ENCODE measurements at regions not wholly inside any gene's neighbourhood (a gene's known extent, or its start where the extent isn't known, plus 50 kb on each side); places are given as distances from the start of the nearest gene placed in this dataset.

DNA sequence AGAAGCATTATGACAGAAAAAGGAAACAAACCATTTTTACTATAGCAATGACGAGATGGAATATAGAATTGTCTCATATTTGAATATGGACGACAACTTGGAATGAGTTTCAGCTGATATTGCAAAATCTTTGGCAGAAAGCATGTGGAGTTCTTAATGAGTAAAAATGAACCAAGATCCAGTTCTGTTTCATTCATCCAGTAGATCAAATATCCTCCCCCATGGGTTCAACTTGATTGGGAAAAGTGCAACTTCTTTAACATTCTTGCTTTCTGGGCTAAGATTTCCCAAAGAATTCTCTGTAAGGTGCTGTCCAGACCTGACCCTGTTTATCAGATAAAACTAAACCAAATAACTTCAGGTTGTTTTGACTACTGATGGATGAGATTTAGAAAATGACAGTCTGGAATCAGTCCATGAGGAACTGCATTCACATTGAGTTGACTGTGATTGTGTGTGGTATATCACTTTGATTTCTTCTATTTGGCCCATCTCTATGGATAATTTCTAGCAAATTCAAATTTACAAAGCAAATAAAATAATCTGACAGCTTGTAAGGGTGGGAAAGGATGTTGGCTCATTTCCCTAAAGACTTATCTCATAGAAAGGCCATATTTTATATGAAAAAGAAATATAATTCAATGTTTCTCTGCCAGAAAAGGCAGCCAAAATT lies 267.4 kb downstream of the ADAMTS20 start:
- no peak overlapping the region for H3K9ac ChIP-seq (ENCODE audit: low read length in 2 of 2)
- no peaks in the 10 kb centered on the region for H3K27me3 ChIP-seq (ENCODE audit: control insufficient read depth in 1 of 2, insufficient read depth in 2 of 2, low read length in 2 of 2)
- H3K27ac ChIP-seq (ENCODE audit: low read length), result no peak overlapping the region
- H3K36me3 ChIP-seq (ENCODE audit: control insufficient read depth in 2 of 2, insufficient read depth in 2 of 2, low read length in 2 of 2), result no peaks in the 10 kb centered on the region
- H3K4me3 ChIP-seq (ENCODE audit: low read length in 2 of 2), result no peak overlapping the region
- no peaks in the 10 kb centered on the region for H3K9me3 ChIP-seq (ENCODE audit: control insufficient read depth in 2 of 2, low read length in 2 of 2)
- H3K4me1 ChIP-seq (ENCODE audit: control insufficient read depth, insufficient read depth, low read length), result peaks cover 2% of the 10 kb centered on the region

DNA sequence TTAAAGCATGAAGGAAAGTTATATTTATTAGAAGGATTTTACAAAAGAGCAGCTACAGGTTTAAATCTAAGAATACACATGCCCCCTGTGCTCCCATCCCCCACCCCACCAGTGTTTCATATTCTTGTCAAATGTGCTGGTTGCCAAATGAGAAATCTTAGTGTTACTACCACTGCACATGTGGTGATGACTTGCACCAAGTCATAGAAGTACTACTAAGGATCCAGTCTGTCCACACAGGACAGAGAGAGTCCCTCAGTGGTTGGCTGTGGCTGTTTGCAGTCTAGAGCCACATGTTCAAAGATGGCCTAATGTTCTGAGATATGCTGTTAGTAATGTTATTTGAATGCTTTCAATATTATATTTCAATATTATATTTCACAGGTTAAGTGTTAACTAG lies 268.8 kb downstream of the ADAMTS20 start:
- H3K9ac ChIP-seq (ENCODE audit: low read length in 2 of 2), result no peak overlapping the region
- H3K27ac ChIP-seq (ENCODE audit: low read length), result no peak overlapping the region
- no peaks in the 10 kb centered on the region for H3K27me3 ChIP-seq (ENCODE audit: control insufficient read depth in 1 of 2, insufficient read depth in 2 of 2, low read length in 2 of 2)
- H3K36me3 ChIP-seq (ENCODE audit: control insufficient read depth in 2 of 2, insufficient read depth in 2 of 2, low read length in 2 of 2), result no peaks in the 10 kb centered on the region
- no peaks in the 10 kb centered on the region for H3K9me3 ChIP-seq (ENCODE audit: control insufficient read depth in 2 of 2, low read length in 2 of 2)
- no peaks in the 10 kb centered on the region for H3K4me1 ChIP-seq (ENCODE audit: control insufficient read depth, insufficient read depth, low read length)
- H3K4me3 ChIP-seq (ENCODE audit: low read length in 2 of 2), result no peak overlapping the region

DNA sequence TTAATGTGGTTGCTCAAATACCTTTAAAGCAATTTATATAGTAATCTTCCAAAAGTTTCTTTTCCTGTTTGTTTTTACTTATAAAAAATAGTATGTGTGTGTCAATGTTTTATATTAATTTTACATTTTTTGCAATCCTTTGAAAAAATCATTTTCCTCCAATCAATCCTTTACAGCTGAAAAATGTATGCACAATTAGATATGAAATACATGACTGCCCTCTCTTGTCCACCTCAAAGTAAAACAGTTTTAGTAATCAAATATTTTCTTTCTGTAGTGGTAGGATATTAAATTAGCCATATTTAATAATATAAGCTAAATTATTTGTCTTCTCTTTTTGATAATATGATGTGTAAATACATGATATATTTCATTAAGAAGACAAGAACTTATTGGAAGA lies 269.9 kb downstream of the ADAMTS20 start:
- H3K4me1 ChIP-seq (ENCODE audit: control insufficient read depth, insufficient read depth, low read length), result no peaks in the 10 kb centered on the region
- no peaks in the 10 kb centered on the region for H3K36me3 ChIP-seq (ENCODE audit: control insufficient read depth in 2 of 2, insufficient read depth in 2 of 2, low read length in 2 of 2)
- H3K9ac ChIP-seq (ENCODE audit: low read length in 2 of 2), result no peak overlapping the region
- no peaks in the 10 kb centered on the region for H3K27me3 ChIP-seq (ENCODE audit: control insufficient read depth in 1 of 2, insufficient read depth in 2 of 2, low read length in 2 of 2)
- H3K9me3 ChIP-seq (ENCODE audit: control insufficient read depth in 2 of 2, low read length in 2 of 2), result no peaks in the 10 kb centered on the region
- H3K4me3 ChIP-seq (ENCODE audit: low read length in 2 of 2), result no peak overlapping the region
- H3K27ac ChIP-seq (ENCODE audit: low read length), result no peak overlapping the region

DNA sequence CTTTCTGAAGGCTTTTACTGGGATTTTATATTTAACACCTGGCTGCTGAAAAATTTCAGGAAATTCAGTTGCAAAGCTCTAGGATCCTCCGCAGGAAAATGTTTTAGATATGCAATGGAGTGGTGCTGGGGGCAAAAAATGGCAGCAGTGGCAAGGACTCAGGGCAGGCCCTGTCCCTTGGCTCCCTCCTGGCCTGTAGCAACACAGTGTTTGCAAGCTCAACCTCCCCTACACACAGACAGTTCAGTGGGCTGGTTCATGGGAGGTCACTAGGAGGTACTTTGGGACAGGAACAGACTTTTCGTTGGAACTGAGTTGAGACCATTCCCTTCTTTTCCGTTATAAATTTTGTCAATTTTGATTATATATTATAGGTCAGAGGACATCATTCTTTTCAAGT lies 270.4 kb downstream of the ADAMTS20 start:
- H3K36me3 ChIP-seq (ENCODE audit: control insufficient read depth in 2 of 2, insufficient read depth in 2 of 2, low read length in 2 of 2), result no peaks in the 10 kb centered on the region
- no peaks in the 10 kb centered on the region for H3K9me3 ChIP-seq (ENCODE audit: control insufficient read depth in 2 of 2, low read length in 2 of 2)
- H3K27me3 ChIP-seq (ENCODE audit: control insufficient read depth in 1 of 2, insufficient read depth in 2 of 2, low read length in 2 of 2), result no peaks in the 10 kb centered on the region
- H3K27ac ChIP-seq (ENCODE audit: low read length), result no peak overlapping the region
- no peaks in the 10 kb centered on the region for H3K4me1 ChIP-seq (ENCODE audit: control insufficient read depth, insufficient read depth, low read length)
- no peak overlapping the region for H3K9ac ChIP-seq (ENCODE audit: low read length in 2 of 2)
- no peak overlapping the region for H3K4me3 ChIP-seq (ENCODE audit: low read length in 2 of 2)

DNA sequence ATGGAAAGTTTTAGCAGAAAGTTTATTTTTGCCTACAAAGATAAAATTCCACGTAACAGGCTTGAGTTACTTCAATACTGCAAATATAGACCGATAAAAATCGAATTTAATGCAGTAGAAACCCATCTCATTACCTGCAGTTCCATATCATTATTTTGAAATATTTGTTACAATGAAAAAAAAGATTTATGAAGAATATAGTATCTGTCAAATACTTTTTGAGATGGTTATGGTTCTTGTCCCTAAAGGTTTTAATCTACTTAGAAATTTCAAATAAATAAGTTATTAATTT lies 273.5 kb downstream of the ADAMTS20 start:
- Histone ChIP-seq H3K27ac (ENCODE audit: low read length) (no peak overlapping the region), H3K9ac (ENCODE audit: low read length in 2 of 2) (no peak overlapping the region), H3K4me1 (ENCODE audit: control insufficient read depth, insufficient read depth, low read length) (no peaks in the 10 kb centered on the region), H3K9me3 (ENCODE audit: control insufficient read depth in 2 of 2, low read length in 2 of 2) (no peaks in the 10 kb centered on the region), H3K36me3 (ENCODE audit: control insufficient read depth in 2 of 2, insufficient read depth in 2 of 2, low read length in 2 of 2) (no peaks in the 10 kb centered on the region), H3K4me3 (ENCODE audit: low read length in 2 of 2) (no peak overlapping the region), H3K27me3 (ENCODE audit: control insufficient read depth in 1 of 2, insufficient read depth in 2 of 2, low read length in 2 of 2) (no peaks in the 10 kb centered on the region)

DNA sequence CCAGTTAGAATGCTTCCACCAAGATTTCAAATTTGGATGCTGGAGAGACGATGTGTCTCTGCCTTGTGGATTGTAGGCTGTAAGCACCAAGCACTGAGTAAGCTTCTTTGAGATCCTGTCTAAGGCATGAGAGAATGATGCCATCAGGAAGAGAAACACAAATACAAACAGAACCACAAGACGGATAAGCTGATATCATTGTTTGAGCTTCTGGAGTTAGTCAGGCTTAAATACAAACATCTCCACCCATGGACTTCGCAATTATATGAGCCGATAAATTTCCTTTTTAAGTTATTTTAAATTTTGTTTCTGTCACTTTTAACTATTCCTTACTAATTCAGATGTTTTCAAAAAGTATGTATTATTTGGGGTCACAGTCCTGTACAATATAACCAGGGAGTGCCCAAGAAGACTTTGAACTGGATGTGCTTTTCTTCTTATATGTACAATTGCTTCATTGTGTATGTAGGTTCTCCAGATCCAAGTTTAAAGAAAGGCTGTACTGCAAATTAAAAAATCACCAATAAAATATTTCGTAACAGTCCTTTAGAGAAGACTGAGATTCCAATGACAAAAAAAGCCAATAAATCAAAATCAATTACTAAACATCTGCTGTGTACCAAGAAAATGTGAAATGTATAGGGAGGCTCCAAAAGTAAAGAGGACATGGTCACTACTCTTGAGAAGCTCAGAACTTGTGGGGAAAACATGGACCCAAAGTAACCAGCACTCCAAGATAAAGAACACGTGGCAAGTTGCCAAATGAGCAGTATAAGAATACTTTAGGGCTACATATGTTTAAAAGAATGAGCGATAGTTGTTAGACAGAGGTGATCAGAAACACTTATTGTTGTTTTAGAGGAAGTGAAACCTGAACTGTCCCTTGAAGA lies 274.1 kb downstream of the ADAMTS20 start:
- H3K4me3 ChIP-seq (ENCODE audit: low read length in 2 of 2), result no peak overlapping the region
- H3K9me3 ChIP-seq (ENCODE audit: control insufficient read depth in 2 of 2, low read length in 2 of 2), result no peaks in the 10 kb centered on the region
- no peaks in the 10 kb centered on the region for H3K36me3 ChIP-seq (ENCODE audit: control insufficient read depth in 2 of 2, insufficient read depth in 2 of 2, low read length in 2 of 2)
- no peak overlapping the region for H3K9ac ChIP-seq (ENCODE audit: low read length in 2 of 2)
- H3K27ac ChIP-seq (ENCODE audit: low read length), result no peak overlapping the region
- H3K27me3 ChIP-seq (ENCODE audit: control insufficient read depth in 1 of 2, insufficient read depth in 2 of 2, low read length in 2 of 2), result no peaks in the 10 kb centered on the region
- no peaks in the 10 kb centered on the region for H3K4me1 ChIP-seq (ENCODE audit: control insufficient read depth, insufficient read depth, low read length)

DNA sequence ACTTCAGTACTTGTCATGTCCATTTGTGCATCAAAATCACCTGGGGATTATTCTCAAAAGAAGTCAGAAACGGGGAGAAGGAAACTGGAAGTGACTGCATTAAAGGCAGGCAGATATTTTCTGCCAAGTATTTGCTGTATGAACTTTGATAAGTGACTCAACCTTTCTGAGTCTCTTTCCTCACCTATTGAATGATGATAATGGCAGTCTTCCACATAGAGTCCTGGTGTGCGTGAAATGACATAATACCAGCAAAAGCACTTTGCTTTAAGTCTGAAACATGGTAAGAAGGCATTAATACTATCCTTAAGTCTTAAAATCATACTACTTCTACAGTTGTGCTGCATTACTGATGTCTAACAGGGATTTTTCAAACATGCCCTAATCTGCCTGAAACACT lies 278.5 kb downstream of the ADAMTS20 start:
- H3K27ac ChIP-seq (ENCODE audit: low read length), result no peak overlapping the region
- H3K36me3 ChIP-seq (ENCODE audit: control insufficient read depth in 2 of 2, insufficient read depth in 2 of 2, low read length in 2 of 2), result no peaks in the 10 kb centered on the region
- H3K4me3 ChIP-seq (ENCODE audit: low read length in 2 of 2), result no peak overlapping the region
- H3K4me1 ChIP-seq (ENCODE audit: control insufficient read depth, insufficient read depth, low read length), result no peaks in the 10 kb centered on the region
- H3K9ac ChIP-seq (ENCODE audit: low read length in 2 of 2), result no peak overlapping the region
- no peaks in the 10 kb centered on the region for H3K27me3 ChIP-seq (ENCODE audit: control insufficient read depth in 1 of 2, insufficient read depth in 2 of 2, low read length in 2 of 2)
- H3K9me3 ChIP-seq (ENCODE audit: control insufficient read depth in 2 of 2, low read length in 2 of 2), result no peaks in the 10 kb centered on the region

DNA sequence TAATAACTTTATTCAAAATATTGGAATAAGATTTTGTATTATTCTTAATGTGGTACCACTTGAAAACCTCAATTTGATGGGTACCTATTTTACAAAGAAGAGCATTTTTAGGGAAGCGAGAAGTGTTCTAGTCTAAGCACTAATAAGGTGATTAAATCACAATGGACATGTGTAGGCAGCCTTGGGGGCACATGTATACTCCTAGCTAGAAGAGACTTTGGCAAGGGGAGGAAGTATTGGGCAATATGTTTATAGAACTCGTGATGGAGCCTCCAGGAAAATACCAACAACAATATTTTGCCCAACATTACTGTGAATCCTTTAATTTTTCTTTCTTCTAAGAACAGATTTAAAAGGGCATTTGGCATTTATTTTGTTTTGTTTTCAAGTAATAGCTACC lies 280.3 kb downstream of the ADAMTS20 start:
- H3K27me3 ChIP-seq (ENCODE audit: control insufficient read depth in 1 of 2, insufficient read depth in 2 of 2, low read length in 2 of 2), result no peaks in the 10 kb centered on the region
- H3K36me3 ChIP-seq (ENCODE audit: control insufficient read depth in 2 of 2, insufficient read depth in 2 of 2, low read length in 2 of 2), result no peaks in the 10 kb centered on the region
- H3K27ac ChIP-seq (ENCODE audit: low read length), result no peak overlapping the region
- no peak overlapping the region for H3K4me3 ChIP-seq (ENCODE audit: low read length in 2 of 2)
- H3K4me1 ChIP-seq (ENCODE audit: control insufficient read depth, insufficient read depth, low read length), result no peaks in the 10 kb centered on the region
- no peak overlapping the region for H3K9ac ChIP-seq (ENCODE audit: low read length in 2 of 2)
- no peaks in the 10 kb centered on the region for H3K9me3 ChIP-seq (ENCODE audit: control insufficient read depth in 2 of 2, low read length in 2 of 2)

DNA sequence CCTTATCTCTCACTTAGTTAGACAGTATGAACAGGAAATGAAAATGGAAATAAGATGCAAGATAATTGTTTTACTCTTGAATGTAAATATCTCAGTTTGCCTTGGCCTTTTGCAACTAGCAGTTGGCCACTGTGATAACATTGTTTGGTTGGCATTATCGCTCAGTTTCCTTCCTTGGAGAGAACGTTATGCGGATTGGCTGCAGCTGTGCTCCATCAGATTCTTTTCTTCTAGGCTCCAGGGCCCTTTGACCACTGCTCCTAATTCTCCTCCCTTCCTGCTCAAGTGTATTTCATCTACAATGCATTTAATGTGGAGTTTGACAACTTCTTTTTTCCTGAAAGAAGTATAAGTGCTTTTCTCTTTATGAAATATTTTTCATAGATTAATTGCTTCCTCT lies 284.2 kb downstream of the ADAMTS20 start:
- H3K36me3 ChIP-seq (ENCODE audit: control insufficient read depth in 2 of 2, insufficient read depth in 2 of 2, low read length in 2 of 2), result no peaks in the 10 kb centered on the region

DNA sequence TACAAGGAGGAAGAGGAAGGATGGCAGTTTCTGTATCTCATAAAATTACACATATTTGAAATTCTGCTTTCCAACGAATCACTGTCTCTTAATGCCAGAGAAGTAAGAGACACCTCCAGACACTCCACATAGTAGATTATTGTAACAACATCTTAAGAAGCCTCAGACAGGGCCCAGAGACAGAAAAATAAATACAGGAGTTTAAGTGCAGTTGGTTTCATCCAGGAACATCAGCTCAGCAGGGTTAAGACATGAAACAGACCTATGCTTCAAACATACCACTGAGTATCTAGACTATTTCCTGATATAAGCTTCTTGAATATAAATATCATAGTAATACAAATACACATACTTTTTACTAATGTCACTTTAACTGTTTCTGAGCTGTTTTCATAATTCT lies 290.3 kb downstream of the ADAMTS20 start:
- Histone ChIP-seq H3K27me3 (ENCODE audit: control insufficient read depth in 1 of 2, insufficient read depth in 2 of 2, low read length in 2 of 2) (no peaks in the 10 kb centered on the region), H3K4me1 (ENCODE audit: control insufficient read depth, insufficient read depth, low read length) (no peaks in the 10 kb centered on the region), H3K27ac (ENCODE audit: low read length) (no peak overlapping the region), H3K9me3 (ENCODE audit: control insufficient read depth in 2 of 2, low read length in 2 of 2) (no peaks in the 10 kb centered on the region), H3K36me3 (ENCODE audit: control insufficient read depth in 2 of 2, insufficient read depth in 2 of 2, low read length in 2 of 2) (no peaks in the 10 kb centered on the region), H3K4me3 (ENCODE audit: low read length in 2 of 2) (no peak overlapping the region), H3K9ac (ENCODE audit: low read length in 2 of 2) (no peak overlapping the region)

More for the DNA sequence above, 284.2 kb downstream of the ADAMTS20 start:
- H3K4me1 ChIP-seq (ENCODE audit: control insufficient read depth, insufficient read depth, low read length), result no peaks in the 10 kb centered on the region
- H3K27ac ChIP-seq (ENCODE audit: low read length), result no peak overlapping the region
- no peaks in the 10 kb centered on the region for H3K9me3 ChIP-seq (ENCODE audit: control insufficient read depth in 2 of 2, low read length in 2 of 2)
- no peak overlapping the region for H3K9ac ChIP-seq (ENCODE audit: low read length in 2 of 2)
- H3K27me3 ChIP-seq (ENCODE audit: control insufficient read depth in 1 of 2, insufficient read depth in 2 of 2, low read length in 2 of 2), result no peaks in the 10 kb centered on the region
- H3K4me3 ChIP-seq (ENCODE audit: low read length in 2 of 2), result no peak overlapping the region

DNA sequence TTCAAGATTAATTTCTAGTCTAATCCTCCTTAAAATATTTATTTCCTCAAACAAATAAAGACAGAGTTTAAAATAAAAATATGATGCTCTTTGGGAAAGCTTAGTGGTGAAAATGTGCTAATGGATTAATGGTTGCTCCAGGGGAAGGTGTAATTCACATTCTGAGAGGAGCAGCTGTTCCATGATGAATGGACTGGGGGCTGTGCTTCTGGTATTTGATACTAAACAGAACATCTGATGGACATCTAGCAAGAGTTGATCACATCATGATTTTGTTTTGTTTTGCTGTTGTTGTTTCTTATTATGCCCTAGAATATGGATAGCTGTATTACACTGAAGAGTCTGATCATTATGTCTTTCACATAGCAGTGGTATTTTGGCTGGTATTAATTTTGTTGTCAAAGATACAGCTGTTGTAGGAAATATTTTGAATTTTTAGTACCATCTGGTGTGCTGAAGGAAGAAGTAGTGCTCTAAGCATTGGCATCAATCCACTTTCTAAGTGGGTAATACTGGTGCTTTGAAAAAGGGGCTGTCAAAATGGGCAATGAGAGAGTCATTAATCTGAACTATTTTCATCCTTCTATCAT lies 296.4 kb downstream of the ADAMTS20 start:
- Histone ChIP-seq H3K27me3 (ENCODE audit: control insufficient read depth in 1 of 2, insufficient read depth in 2 of 2, low read length in 2 of 2) (no peaks in the 10 kb centered on the region), H3K4me1 (ENCODE audit: control insufficient read depth, insufficient read depth, low read length) (no peaks in the 10 kb centered on the region), H3K36me3 (ENCODE audit: control insufficient read depth in 2 of 2, insufficient read depth in 2 of 2, low read length in 2 of 2) (no peaks in the 10 kb centered on the region), H3K27ac (ENCODE audit: low read length) (no peak overlapping the region), H3K4me3 (ENCODE audit: low read length in 2 of 2) (no peak overlapping the region), H3K9me3 (ENCODE audit: control insufficient read depth in 2 of 2, low read length in 2 of 2) (no peaks in the 10 kb centered on the region), H3K9ac (ENCODE audit: low read length in 2 of 2) (no peak overlapping the region)
